Osteoblast (primary cell): ENCODE measurements at regions not wholly inside any gene's neighbourhood (a gene's known extent, or its start where the extent isn't known, plus 50 kb on each side); places are given as distances from the start of the nearest gene placed in this dataset.

Experiments used
- DNase-seq: peaks from one replicate; pipeline ENCODE4 v3.0.0; 2011; ENCODE audit warnings: low spot score, mixed read lengths; ENCODE audit not compliant: insufficient read length; ENCODE audit errors: missing footprints
- H2AFZ ChIP-seq: 2 replicates; pipeline ENCODE4 v1.6.0; 2011; ENCODE audit warnings: mild to moderate bottlenecking, low read length
- H3K27ac ChIP-seq: 2 replicates; pipeline ENCODE4 v1.5.1; 2011; ENCODE audit warnings: mild to moderate bottlenecking, low read depth, low read length, moderate library complexity
- H3K27me3 ChIP-seq: 2 replicates; pipeline ENCODE4 v1.6.0; 2012; ENCODE audit warnings: mild to moderate bottlenecking, control low read depth, inconsistent platforms, low read length, moderate library complexity; ENCODE audit not compliant: insufficient read depth
- H3K36me3 ChIP-seq: 2 replicates; pipeline ENCODE4 v1.5.1; 2011; ENCODE audit warnings: mild to moderate bottlenecking, low read length, control low read depth, moderate library complexity; ENCODE audit not compliant: insufficient read depth
- H3K4me1 ChIP-seq: 2 replicates; pipeline ENCODE4 v1.5.1; 2011; ENCODE audit warnings: mild to moderate bottlenecking, low read length, control low read depth, moderate library complexity; ENCODE audit not compliant: insufficient read depth
- H3K4me2 ChIP-seq: 2 replicates; pipeline ENCODE4 v1.6.0; 2011; ENCODE audit warnings: mild to moderate bottlenecking, low read length; ENCODE audit not compliant: insufficient read depth
- H3K4me3 ChIP-seq: fragments of 200-600 bp; sonication (generic); 3 replicates; pipeline ENCODE4 v1.5.1; 2012; ENCODE audit warnings: mild to moderate bottlenecking, low read length, inconsistent platforms; ENCODE audit not compliant: insufficient read depth
- H3K79me2 ChIP-seq: 2 replicates; pipeline ENCODE4 v1.6.0; 2012; ENCODE audit warnings: mild to moderate bottlenecking, low read length, control low read depth, inconsistent platforms; ENCODE audit not compliant: insufficient read depth
- H3K9me3 ChIP-seq: 2 replicates; pipeline ENCODE4 v1.5.1; 2011; ENCODE audit warnings: low read depth, low read length, control low read depth
- H4K20me1 ChIP-seq: 2 replicates; pipeline ENCODE4 v1.6.0; 2012; ENCODE audit warnings: mild to moderate bottlenecking, low read length, control low read depth; ENCODE audit not compliant: insufficient read depth
- CTCF ChIP-seq: IDR thresholded peaks from 2 replicates; pipeline ENCODE4 v1.5.1; 2011; ENCODE audit warnings: mild to moderate bottlenecking, low read depth, low read length, moderate library complexity; ENCODE audit errors: extremely low read depth

GRCh38 chr16:87060034-87060986 lies 256.9 kb downstream of the C16orf95 start:
- Histone ChIP-seq H3K79me2 (no peaks in the 10 kb centered on the region), H3K4me3 (peak overlapping the region; percentile 63), H3K27ac (peak overlapping the region; percentile 27), H4K20me1 (no peaks in the 10 kb centered on the region), H2AFZ (peak overlapping the region; percentile 83), H3K4me2 (peak overlapping the region; percentile 74), H3K27me3 (no peaks in the 10 kb centered on the region), H3K36me3 (no peaks in the 10 kb centered on the region), H3K4me1 (peaks cover 10% of the 10 kb centered on the region), H3K9me3 (no peaks in the 10 kb centered on the region)
- peak; percentile 96 for DNase-seq
- TF ChIP-seq CTCF: peak; percentile 39

GRCh38 chr16:87061243-87061920 lies 255.8 kb downstream of the C16orf95 start:
- no peak overlapping the region for H3K4me2 ChIP-seq

GRCh38 chr16:87062569-87063442 lies 254.4 kb downstream of the C16orf95 start:
- peak overlapping the region; percentile 73 for H2AFZ ChIP-seq
- no peaks in the 10 kb centered on the region for H3K27me3 ChIP-seq
- no peaks in the 10 kb centered on the region for H3K9me3 ChIP-seq
- H3K27ac ChIP-seq: no peak overlapping the region
- H3K79me2 ChIP-seq: no peaks in the 10 kb centered on the region
- peak overlapping the region; percentile 71 for H3K4me3 ChIP-seq
- peak; percentile 89 for TF ChIP-seq CTCF
- H3K36me3 ChIP-seq: no peaks in the 10 kb centered on the region
- H3K4me2 ChIP-seq: peak overlapping the region; percentile 87
- peaks cover 12% of the 10 kb centered on the region for H3K4me1 ChIP-seq
- DNase-seq: peak; percentile 97
- H4K20me1 ChIP-seq: no peaks in the 10 kb centered on the region

More at GRCh38 chr16:87061243-87061920, 255.8 kb downstream of the C16orf95 start:
- Histone ChIP-seq H4K20me1 (no peaks in the 10 kb centered on the region), H3K4me3 (no peak overlapping the region), H3K27ac (no peak overlapping the region), H3K36me3 (no peaks in the 10 kb centered on the region), H3K9me3 (no peaks in the 10 kb centered on the region), H3K4me1 (peaks cover 12% of the 10 kb centered on the region), H2AFZ (no peak overlapping the region), H3K27me3 (no peaks in the 10 kb centered on the region), H3K79me2 (no peaks in the 10 kb centered on the region)
- no peak for TF ChIP-seq CTCF
- DNase-seq: no peak
